Ectodermal cell (in vitro differentiated cells): ENCODE measurements at regions not wholly inside any gene's neighbourhood (a gene's known extent, or its start where the extent isn't known, plus 50 kb on each side); places are given as distances from the start of the nearest gene placed in this dataset.
"Not testable (repeated sequence)": the region's sequence is repeated elsewhere in the genome, so short reads cannot be mapped to it uniquely, and the experiment has no call there.

Source experiments
- H3K27ac ChIP-seq: 2 replicates; pipeline ENCODE4 v1.7.0; 2013; ENCODE audit warnings: mild to moderate bottlenecking, low read depth, low read length; ENCODE audit not compliant: insufficient read depth, poor library complexity, severe bottlenecking
- H3K27me3 ChIP-seq: 2 replicates; pipeline ENCODE4 v1.7.0; 2013; ENCODE audit warnings: mild to moderate bottlenecking, low read length; ENCODE audit not compliant: insufficient read depth, control insufficient read depth, poor library complexity, severe bottlenecking
- H3K36me3 ChIP-seq: one replicate; pipeline ENCODE4 v1.7.0; 2013; ENCODE audit warnings: low read length; ENCODE audit not compliant: control insufficient read depth, insufficient read depth
- H3K4me1 ChIP-seq: one replicate; pipeline ENCODE4 v1.7.0; 2013; ENCODE audit warnings: low read length; ENCODE audit not compliant: control insufficient read depth, insufficient read depth
- H3K4me3 ChIP-seq: 2 replicates; pipeline ENCODE4 v1.7.0; 2013; ENCODE audit warnings: low read depth, low read length, control low read depth; ENCODE audit not compliant: insufficient read depth
- H3K9me3 ChIP-seq: 2 replicates; pipeline ENCODE4 v1.7.0; 2013; ENCODE audit warnings: mild to moderate bottlenecking, low read length, moderate library complexity; ENCODE audit not compliant: control insufficient read depth
- WGBS, 2 experiments: methylation state at CpG; one replicate each; pipeline ENCODE4 v1.1.7; 2013; ENCODE audit warnings: missing lambda C conversion rate in 2 of 2; 5-methylcytosine and 5-hydroxymethylcytosine counted together

- Histone ChIP-seq H3K27ac (no peak overlapping the region), H3K4me1 (no peaks in the 10 kb centered on the region), H3K4me3 (no peak overlapping the region), H3K27me3 (no peaks in the 10 kb centered on the region), H3K36me3 (no peaks in the 10 kb centered on the region), H3K9me3 (no peaks in the 10 kb centered on the region)
- 91 to 93% methylated on average over 19 of the region's 19 CpGs for whole genome bisulfite sequencing, 2 experiments
These were observed 313.1 kb downstream of the ADGRD1 start for GRCh38 chr12:131266591-131267467.

DNA sequence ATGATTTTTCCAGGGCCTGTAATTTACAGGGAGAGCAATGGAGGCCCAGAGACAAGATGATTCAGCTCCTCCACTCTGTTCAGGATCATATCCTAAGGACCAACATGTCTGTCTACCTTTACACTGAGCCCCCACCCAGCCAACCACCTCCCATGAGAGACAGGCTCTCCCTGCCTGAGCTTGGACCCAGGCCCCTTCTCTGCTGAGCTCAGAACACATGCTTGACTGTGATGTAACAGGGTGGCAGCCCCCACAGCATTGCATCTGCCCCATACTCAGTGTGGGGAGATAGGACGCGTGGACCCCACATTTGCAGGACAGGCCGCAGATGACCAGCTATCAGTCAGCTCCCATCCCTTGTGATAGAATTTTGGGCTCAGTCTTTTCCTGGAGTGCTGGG, 313.9 kb downstream of the ADGRD1 start:
- 96 to 99% methylated on average over 3 of the region's 3 CpGs for WGBS, 2 experiments
- no peaks in the 10 kb centered on the region for H3K4me1 ChIP-seq
- no peaks in the 10 kb centered on the region for H3K36me3 ChIP-seq
- no peak overlapping the region for H3K4me3 ChIP-seq
- H3K27me3 ChIP-seq: no peaks in the 10 kb centered on the region
- H3K27ac ChIP-seq: no peak overlapping the region
- no peaks in the 10 kb centered on the region for H3K9me3 ChIP-seq

GRCh38 chr12:131268123-131268522, 314.4 kb downstream of the ADGRD1 start:
- not testable (repeated sequence) for H3K9me3 ChIP-seq, H3K36me3 ChIP-seq, H3K27me3 ChIP-seq, H3K4me3 ChIP-seq, H3K4me1 ChIP-seq, H3K27ac ChIP-seq
- WGBS, 2 experiments: 76 to 77% methylated on average over 7 of the region's 7 CpGs

- 93 to 94% methylated on average over 3 of the region's 4 CpGs for WGBS, 2 experiments
- not testable (repeated sequence) for H3K4me1 ChIP-seq, H3K27ac ChIP-seq, H3K4me3 ChIP-seq, H3K36me3 ChIP-seq, H3K9me3 ChIP-seq, H3K27me3 ChIP-seq
These were observed 314.9 kb downstream of the ADGRD1 start for GRCh38 chr12:131268571-131268970.

DNA sequence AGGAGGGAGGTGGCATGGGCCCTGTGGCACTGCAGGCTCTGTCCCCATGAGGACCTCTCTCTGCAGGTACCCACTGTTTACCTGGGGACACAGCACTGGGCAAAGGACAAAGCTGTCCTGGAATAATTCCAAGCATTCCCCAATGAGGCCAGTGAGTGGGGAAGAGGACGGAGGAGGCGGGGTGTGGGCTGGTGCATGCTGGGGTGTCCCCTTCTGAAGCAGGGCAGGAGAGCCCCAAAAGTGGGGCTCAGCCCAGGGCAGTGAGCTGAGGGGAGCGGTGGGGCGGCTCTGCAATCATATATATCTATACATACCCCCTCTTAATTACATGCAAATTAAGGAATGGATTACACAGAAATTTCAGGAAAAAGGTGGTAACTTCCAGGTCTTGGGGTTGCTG, 315.8 kb downstream of the ADGRD1 start:
- 99 to 100% methylated on average over 4 of the region's 4 CpGs for WGBS, 2 experiments
- Histone ChIP-seq H3K27ac (no peak overlapping the region), H3K9me3 (no peaks in the 10 kb centered on the region), H3K4me1 (no peaks in the 10 kb centered on the region), H3K4me3 (no peak overlapping the region), H3K27me3 (no peaks in the 10 kb centered on the region), H3K36me3 (no peaks in the 10 kb centered on the region)

GRCh38 chr12:131269977-131270376, 316.3 kb downstream of the ADGRD1 start:
- not testable (repeated sequence) for H3K4me3 ChIP-seq, H3K4me1 ChIP-seq, H3K36me3 ChIP-seq, H3K27me3 ChIP-seq, H3K27ac ChIP-seq, H3K9me3 ChIP-seq
- WGBS, 2 experiments: 93 to 95% methylated on average over 4 of the region's 4 CpGs

- H3K4me1 ChIP-seq: no peaks in the 10 kb centered on the region
- no peak overlapping the region for H3K4me3 ChIP-seq
- H3K27me3 ChIP-seq: no peaks in the 10 kb centered on the region
- H3K27ac ChIP-seq: no peak overlapping the region
- no peaks in the 10 kb centered on the region for H3K9me3 ChIP-seq
- no peaks in the 10 kb centered on the region for H3K36me3 ChIP-seq
These were observed 318.0 kb downstream of the ADGRD1 start for GRCh38 chr12:131271724-131272123.

- WGBS, 2 experiments: 88 to 93% methylated on average over 8 of the region's 8 CpGs
- not testable (repeated sequence) for H3K36me3 ChIP-seq, H3K4me3 ChIP-seq, H3K9me3 ChIP-seq, H3K4me1 ChIP-seq, H3K27ac ChIP-seq, H3K27me3 ChIP-seq
These were observed 318.6 kb downstream of the ADGRD1 start for GRCh38 chr12:131272283-131272814.

DNA sequence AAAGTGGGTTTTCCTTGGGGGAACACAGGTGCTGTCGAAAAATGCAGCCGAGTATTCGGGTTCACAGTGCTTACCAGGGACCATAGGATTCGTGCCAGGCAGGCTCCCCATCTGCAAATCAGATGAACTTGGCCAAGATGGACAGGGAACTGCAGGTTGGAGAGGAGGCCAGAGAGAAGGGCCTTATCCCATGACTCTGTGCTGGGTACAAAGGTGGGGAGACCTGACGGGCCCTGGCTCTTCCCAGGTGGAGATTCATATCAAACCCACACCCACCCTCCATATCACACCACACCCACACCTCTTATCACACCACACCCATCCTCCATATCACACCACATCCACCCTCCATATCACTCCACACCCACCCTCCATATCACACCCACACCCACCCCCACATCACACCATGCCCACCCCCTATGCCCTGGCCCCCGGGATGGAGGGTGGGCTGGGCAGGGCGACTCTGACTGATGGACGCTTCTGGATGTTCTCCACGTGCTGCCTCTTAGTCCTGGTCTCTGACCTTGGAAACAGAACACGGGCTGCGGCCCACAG, 319.7 kb downstream of the ADGRD1 start:
- no peak overlapping the region for H3K4me3 ChIP-seq
- no peaks in the 10 kb centered on the region for H3K36me3 ChIP-seq
- no peaks in the 10 kb centered on the region for H3K27me3 ChIP-seq
- no peaks in the 10 kb centered on the region for H3K4me1 ChIP-seq
- H3K9me3 ChIP-seq: no peaks in the 10 kb centered on the region
- 92 to 94% methylated on average over 11 of the region's 11 CpGs for WGBS, 2 experiments
- no peak overlapping the region for H3K27ac ChIP-seq

GRCh38 chr12:131274061-131274460, 320.4 kb downstream of the ADGRD1 start:
- H3K4me3 ChIP-seq: no peak overlapping the region
- WGBS, 2 experiments: 91 to 94% methylated on average over 12 of the region's 12 CpGs
- H3K36me3 ChIP-seq: no peaks in the 10 kb centered on the region
- no peak overlapping the region for H3K27ac ChIP-seq
- H3K4me1 ChIP-seq: no peaks in the 10 kb centered on the region
- H3K27me3 ChIP-seq: no peaks in the 10 kb centered on the region
- H3K9me3 ChIP-seq: no peaks in the 10 kb centered on the region
